ENCODE measurements at regions not wholly inside any gene's neighbourhood (a gene's known extent, or its start where the extent isn't known, plus 50 kb on each side); places are given as distances from the start of the nearest gene placed in this dataset.

DNA sequence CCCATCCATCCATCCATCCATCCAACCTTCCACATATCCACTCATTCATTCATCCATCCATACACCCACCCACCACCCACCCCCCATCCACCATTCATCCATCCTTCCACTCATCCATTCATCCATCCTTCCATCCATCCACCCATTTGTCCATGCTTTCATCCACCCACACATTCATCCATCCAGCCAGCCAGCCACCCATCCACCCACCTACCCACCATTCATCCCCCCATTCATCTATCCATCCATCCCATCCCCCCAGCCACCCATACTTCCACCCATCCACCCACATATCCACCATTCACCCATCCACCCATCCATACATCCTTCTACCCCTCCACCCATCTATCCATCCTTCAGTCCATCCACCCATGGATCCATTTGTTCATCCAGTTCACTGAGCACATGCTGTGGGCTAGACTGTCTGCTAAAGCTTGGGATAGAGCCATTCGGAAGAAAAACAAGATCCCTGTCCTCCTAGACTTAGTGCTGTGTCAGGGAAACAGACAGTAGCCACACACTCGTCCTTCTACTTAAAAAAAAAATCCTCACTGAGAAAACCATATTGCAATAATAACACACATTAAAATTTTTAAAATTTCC is 377.5 kb downstream of the ADGRD1 start:
- TF ChIP-seq, protein P1, sequence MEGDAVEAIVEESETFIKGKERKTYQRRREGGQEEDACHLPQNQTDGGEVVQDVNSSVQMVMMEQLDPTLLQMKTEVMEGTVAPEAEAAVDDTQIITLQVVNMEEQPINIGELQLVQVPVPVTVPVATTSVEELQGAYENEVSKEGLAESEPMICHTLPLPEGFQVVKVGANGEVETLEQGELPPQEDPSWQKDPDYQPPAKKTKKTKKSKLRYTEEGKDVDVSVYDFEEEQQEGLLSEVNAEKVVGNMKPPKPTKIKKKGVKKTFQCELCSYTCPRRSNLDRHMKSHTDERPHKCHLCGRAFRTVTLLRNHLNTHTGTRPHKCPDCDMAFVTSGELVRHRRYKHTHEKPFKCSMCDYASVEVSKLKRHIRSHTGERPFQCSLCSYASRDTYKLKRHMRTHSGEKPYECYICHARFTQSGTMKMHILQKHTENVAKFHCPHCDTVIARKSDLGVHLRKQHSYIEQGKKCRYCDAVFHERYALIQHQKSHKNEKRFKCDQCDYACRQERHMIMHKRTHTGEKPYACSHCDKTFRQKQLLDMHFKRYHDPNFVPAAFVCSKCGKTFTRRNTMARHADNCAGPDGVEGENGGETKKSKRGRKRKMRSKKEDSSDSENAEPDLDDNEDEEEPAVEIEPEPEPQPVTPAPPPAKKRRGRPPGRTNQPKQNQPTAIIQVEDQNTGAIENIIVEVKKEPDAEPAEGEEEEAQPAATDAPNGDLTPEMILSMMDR (IDR thresholded peaks at IDR 0.05; ENCODE audit: poor library complexity, severe bottlenecking), result no peak
- no peak for TF ChIP-seq EZH2 (IDR thresholded peaks at IDR 0.05; ENCODE audit: borderline replicate concordance, insufficient read depth, low read length, poor library complexity, severe bottlenecking)
- TF ChIP-seq POLR2AphosphoS5 (IDR thresholded peaks at IDR 0.05), result no peak
- no peak for TF ChIP-seq MXI1 (conservative IDR thresholded peaks at IDR 0.05; ENCODE audit: poor library complexity, severe bottlenecking)
- no peak for TF ChIP-seq EP300 (conservative IDR thresholded peaks at IDR 0.05; ENCODE audit: poor library complexity, severe bottlenecking)

Measured in neural cell (in vitro differentiated cells).